IPS DF 6.9 (cell line): ENCODE measurements at regions not wholly inside any gene's neighbourhood (a gene's known extent, or its start where the extent isn't known, plus 50 kb on each side); places are given as distances from the start of the nearest gene placed in this dataset.

Experiments used
- DNase-seq: peaks from one replicate; pipeline ENCODE4 v3.0.0-alpha.2; 2013; ENCODE audit warnings: low read depth, low spot score
- H3K27ac ChIP-seq: one replicate; pipeline ENCODE4 v1.5.1; 2013; ENCODE audit warnings: low read length, control low read depth
- H3K27me3 ChIP-seq: 2 replicates; pipeline ENCODE4 v1.6.1; 2013; ENCODE audit warnings: mild to moderate bottlenecking, low read length; ENCODE audit not compliant: control insufficient read depth, insufficient read depth
- H3K36me3 ChIP-seq: 2 replicates; pipeline ENCODE4 v1.6.1; 2013; ENCODE audit warnings: low read length; ENCODE audit not compliant: control insufficient read depth, insufficient read depth
- H3K4me1 ChIP-seq: 2 replicates; pipeline ENCODE4 v1.6.1; 2013; ENCODE audit warnings: low read length; ENCODE audit not compliant: control insufficient read depth, insufficient read depth
- H3K4me3 ChIP-seq: 2 replicates; pipeline ENCODE4 v1.5.1; 2013; ENCODE audit warnings: mild to moderate bottlenecking, low read length
- H3K9me3 ChIP-seq: 2 replicates; pipeline ENCODE4 v1.6.1; 2013; ENCODE audit warnings: low read length, inconsistent platforms; ENCODE audit not compliant: control insufficient read depth, insufficient read depth
- WGBS: extraction: QIAGEN DNeasy Blood & Tissue Kit; methylation state at CpG from one replicate; pipeline ENCODE4 v1.1.7; 2013; ENCODE audit warnings: mixed read lengths, missing lambda C conversion rate; ENCODE audit not compliant: insufficient read length, insufficient coverage; 5-methylcytosine and 5-hydroxymethylcytosine counted together

GRCh38 chr12:124481257-124481750, 86.1 kb downstream of the NCOR2 start:
- Histone ChIP-seq H3K9me3 (no peaks in the 10 kb centered on the region), H3K4me1 (no peaks in the 10 kb centered on the region; the same call in 1 of the 2 replicates), H3K27ac (no peak overlapping the region), H3K4me3 (no peak overlapping the region), H3K36me3 (peaks cover 28% of the 10 kb centered on the region), H3K27me3 (no peaks in the 10 kb centered on the region)
- WGBS, result no CpG with 5 or more reads among the region's 17 CpGs
- no peak for DNase-seq

- Histone ChIP-seq H3K27ac (no peak overlapping the region), H3K27me3 (no peaks in the 10 kb centered on the region), H3K36me3 (peaks cover 26% of the 10 kb centered on the region), H3K9me3 (no peaks in the 10 kb centered on the region), H3K4me3 (no peak overlapping the region), H3K4me1 (no peaks in the 10 kb centered on the region)
- no CpG with 5 or more reads among the region's 15 CpGs for WGBS
- DNase-seq, result no peak
Observed at GRCh38 chr12:124480469-124481256, 86.7 kb downstream of the NCOR2 start.

- no peak overlapping the region for H3K27ac ChIP-seq
Observed at GRCh38 chr12:124479680-124480468, 87.5 kb downstream of the NCOR2 start.

GRCh38 chr12:124478985-124479645, 88.3 kb downstream of the NCOR2 start:
- Histone ChIP-seq H3K27me3 (no peaks in the 10 kb centered on the region), H3K36me3 (peaks cover 29% of the 10 kb centered on the region), H3K4me1 (no peaks in the 10 kb centered on the region), H3K9me3 (no peaks in the 10 kb centered on the region), H3K4me3 (no peak overlapping the region), H3K27ac (no peak overlapping the region)
- no peak for DNase-seq
- WGBS, result no CpG with 5 or more reads among the region's 42 CpGs

More at GRCh38 chr12:124479680-124480468, 87.5 kb downstream of the NCOR2 start:
- Histone ChIP-seq H3K36me3 (peaks cover 24% of the 10 kb centered on the region), H3K27me3 (no peaks in the 10 kb centered on the region), H3K4me1 (no peaks in the 10 kb centered on the region), H3K9me3 (no peaks in the 10 kb centered on the region), H3K4me3 (no peak overlapping the region)
- no CpG with 5 or more reads among the region's 19 CpGs for WGBS
- DNase-seq, result no peak

GRCh38 chr12:124478416-124478815, 89.0 kb downstream of the NCOR2 start:
- DNase-seq, result no peak
- Histone ChIP-seq H3K27me3 (no peaks in the 10 kb centered on the region), H3K27ac (no peak overlapping the region), H3K4me1 (no peaks in the 10 kb centered on the region), H3K9me3 (peaks cover 2% of the 10 kb centered on the region; the same call in 1 of the 2 replicates), H3K4me3 (no peak overlapping the region), H3K36me3 (peaks cover 26% of the 10 kb centered on the region)
- WGBS, result no CpG with 5 or more reads among the region's 9 CpGs

- Histone ChIP-seq H3K27ac (no peak overlapping the region), H3K9me3 (peaks cover 2% of the 10 kb centered on the region; the same call in 1 of the 2 replicates), H3K36me3 (peaks cover 24% of the 10 kb centered on the region), H3K4me3 (no peak overlapping the region), H3K4me1 (no peaks in the 10 kb centered on the region), H3K27me3 (no peaks in the 10 kb centered on the region)
- no CpG with 5 or more reads among the region's 15 CpGs for WGBS
- DNase-seq, result no peak
Observed at GRCh38 chr12:124477107-124477915, 90.1 kb downstream of the NCOR2 start.

GRCh38 chr12:124476011-124476400, 91.4 kb downstream of the NCOR2 start:
- Histone ChIP-seq H3K27ac (no peak overlapping the region), H3K4me1 (no peaks in the 10 kb centered on the region), H3K9me3 (peaks cover 2% of the 10 kb centered on the region; the same call in 1 of the 2 replicates), H3K36me3 (peaks cover 20% of the 10 kb centered on the region), H3K27me3 (no peaks in the 10 kb centered on the region), H3K4me3 (no peak overlapping the region)
- no CpG with 5 or more reads among the region's 10 CpGs for WGBS
- no peak for DNase-seq

- no peak for DNase-seq
- Histone ChIP-seq H3K4me3 (no peak overlapping the region), H3K27ac (no peak overlapping the region), H3K9me3 (peaks cover 2% of the 10 kb centered on the region; the same call in 1 of the 2 replicates), H3K36me3 (peaks cover 23% of the 10 kb centered on the region), H3K4me1 (no peaks in the 10 kb centered on the region), H3K27me3 (no peaks in the 10 kb centered on the region)
- WGBS, result no CpG with 5 or more reads among the region's 14 CpGs
Observed at GRCh38 chr12:124475295-124476010, 92.0 kb downstream of the NCOR2 start.

- DNase-seq, result no peak
- WGBS, result no CpG with 5 or more reads among the region's 9 CpGs
- Histone ChIP-seq H3K36me3 (peaks cover 18% of the 10 kb centered on the region), H3K27me3 (no peaks in the 10 kb centered on the region), H3K27ac (no peak overlapping the region), H3K4me3 (no peak overlapping the region), H3K9me3 (peaks cover 2% of the 10 kb centered on the region; the same call in 1 of the 2 replicates), H3K4me1 (no peaks in the 10 kb centered on the region)
Observed at GRCh38 chr12:124474709-124475108, 92.7 kb downstream of the NCOR2 start.
